Right atrium auricular region (tissue), 2 donors: ENCODE measurements at regions not wholly inside any gene's neighbourhood (a gene's known extent, or its start where the extent isn't known, plus 50 kb on each side); places are given as distances from the start of the nearest gene placed in this dataset.
"Not testable (repeated sequence)": the region's sequence is repeated elsewhere in the genome, so short reads cannot be mapped to it uniquely, and the experiment has no call there.

Experiments used
- DNase-seq: peaks from one replicate; pipeline ENCODE4 v3.0.0-alpha.2; 2019; ENCODE audit warnings: low spot score
- H3K27ac ChIP-seq, 2 donors: fragments of 200-600 bp; sonication (generic); 1 replicate in 1 of 2; 2 replicates in 1 of 2; pipeline ENCODE4 v1.5.1; 2016 to 2019
- H3K27me3 ChIP-seq, 2 donors: fragments of 200-600 bp; sonication (generic); one replicate each; pipeline versions ENCODE4 v1.5.1 to v1.6.0; 2017 to 2019
- H3K36me3 ChIP-seq: fragments of 200-600 bp; sonication (generic); one replicate; pipeline ENCODE4 v1.5.1; 2016
- H3K4me1 ChIP-seq, 2 donors: fragments of 200-600 bp; sonication (generic); one replicate each; pipeline versions ENCODE4 v1.5.1 to v1.6.0; 2017 to 2019
- H3K4me3 ChIP-seq, 2 donors: fragments of 200-600 bp; sonication (generic); 1 replicate in 1 of 2; 2 replicates in 1 of 2; pipeline ENCODE4 v1.5.1; 2017 to 2019; ENCODE audit warnings: mild to moderate bottlenecking in 1 of 2, moderate library complexity in 1 of 2
- H3K9me3 ChIP-seq, 2 donors: fragments of 200-600 bp; sonication (generic); one replicate each; pipeline ENCODE4 v1.5.1; 2019
- CTCF ChIP-seq, 2 donors: fragments of 200-600 bp; sonication (generic); IDR thresholded peaks; one replicate each; pipeline ENCODE4 v1.5.1; 2019; ENCODE audit warnings: antibody characterized with exemption in 2 of 2

GRCh38 chr4:31737419-31737818, 1017.2 kb downstream of the PCDH7 start:
- no peaks in the 10 kb centered on the region for H3K27me3 ChIP-seq
- H3K4me1 ChIP-seq: no peaks in the 10 kb centered on the region
- TF ChIP-seq CTCF (IDR thresholded peaks at IDR 0.05): no peak
- DNase-seq: no peak
- H3K9me3 ChIP-seq: no peaks in the 10 kb centered on the region
- no peaks in the 10 kb centered on the region for H3K36me3 ChIP-seq
- no peak overlapping the region for H3K4me3 ChIP-seq
- H3K27ac ChIP-seq: no peak overlapping the region

- no peak for DNase-seq
- Histone ChIP-seq H3K4me3 (no peak overlapping the region), H3K27ac (no peak overlapping the region), H3K9me3 (no peaks in the 10 kb centered on the region), H3K27me3 (no peaks in the 10 kb centered on the region), H3K4me1 (no peaks in the 10 kb centered on the region), H3K36me3 (no peaks in the 10 kb centered on the region)
- TF ChIP-seq CTCF (IDR thresholded peaks at IDR 0.05): no peak
Observed at GRCh38 chr4:31741326-31741725, 1021.2 kb downstream of the PCDH7 start.

- DNase-seq: no peak
- TF ChIP-seq CTCF (IDR thresholded peaks at IDR 0.05): no peak
- no peaks in the 10 kb centered on the region for H3K9me3 ChIP-seq
- H3K27me3 ChIP-seq: no peaks in the 10 kb centered on the region
- no peaks in the 10 kb centered on the region for H3K4me1 ChIP-seq
- H3K4me3 ChIP-seq: no peak overlapping the region
- no peak overlapping the region for H3K27ac ChIP-seq
- no peaks in the 10 kb centered on the region for H3K36me3 ChIP-seq
Observed at GRCh38 chr4:31748382-31748781, 1028.2 kb downstream of the PCDH7 start.

GRCh38 chr4:31750581-31750980, 1030.4 kb downstream of the PCDH7 start:
- H3K36me3 ChIP-seq, H3K4me3 ChIP-seq, H3K27ac ChIP-seq, H3K27me3 ChIP-seq, H3K4me1 ChIP-seq, DNase-seq, H3K9me3 ChIP-seq: not testable (repeated sequence)

- Histone ChIP-seq H3K27ac (no peak overlapping the region), H3K9me3 (no peaks in the 10 kb centered on the region), H3K4me1 (no peaks in the 10 kb centered on the region), H3K4me3 (no peak overlapping the region), H3K27me3 (no peaks in the 10 kb centered on the region), H3K36me3 (no peaks in the 10 kb centered on the region)
- TF ChIP-seq CTCF (IDR thresholded peaks at IDR 0.05): no peak
- no peak for DNase-seq
Observed at GRCh38 chr4:31755751-31756150, 1035.6 kb downstream of the PCDH7 start.

- Histone ChIP-seq H3K36me3 (no peaks in the 10 kb centered on the region), H3K9me3 (no peaks in the 10 kb centered on the region), H3K4me3 (no peak overlapping the region), H3K4me1 (no peaks in the 10 kb centered on the region), H3K27ac (no peak overlapping the region), H3K27me3 (no peaks in the 10 kb centered on the region)
- no peak for TF ChIP-seq CTCF (IDR thresholded peaks at IDR 0.05)
- no peak for DNase-seq
Observed at GRCh38 chr4:31768756-31769155, 1048.6 kb downstream of the PCDH7 start.
